IPS DF 4.7 (cell line): ENCODE measurements at regions not wholly inside any gene's neighbourhood (a gene's known extent, or its start where the extent isn't known, plus 50 kb on each side); places are given as distances from the start of the nearest gene placed in this dataset.
"Not testable (repeated sequence)": the region's sequence is repeated elsewhere in the genome, so short reads cannot be mapped to it uniquely, and the experiment has no call there.

Experiments
- DNase-seq: peaks from one replicate; pipeline ENCODE4 v3.0.0-alpha.2; 2013; ENCODE audit warnings: low spot score; ENCODE audit errors: extremely low read depth

DNA sequence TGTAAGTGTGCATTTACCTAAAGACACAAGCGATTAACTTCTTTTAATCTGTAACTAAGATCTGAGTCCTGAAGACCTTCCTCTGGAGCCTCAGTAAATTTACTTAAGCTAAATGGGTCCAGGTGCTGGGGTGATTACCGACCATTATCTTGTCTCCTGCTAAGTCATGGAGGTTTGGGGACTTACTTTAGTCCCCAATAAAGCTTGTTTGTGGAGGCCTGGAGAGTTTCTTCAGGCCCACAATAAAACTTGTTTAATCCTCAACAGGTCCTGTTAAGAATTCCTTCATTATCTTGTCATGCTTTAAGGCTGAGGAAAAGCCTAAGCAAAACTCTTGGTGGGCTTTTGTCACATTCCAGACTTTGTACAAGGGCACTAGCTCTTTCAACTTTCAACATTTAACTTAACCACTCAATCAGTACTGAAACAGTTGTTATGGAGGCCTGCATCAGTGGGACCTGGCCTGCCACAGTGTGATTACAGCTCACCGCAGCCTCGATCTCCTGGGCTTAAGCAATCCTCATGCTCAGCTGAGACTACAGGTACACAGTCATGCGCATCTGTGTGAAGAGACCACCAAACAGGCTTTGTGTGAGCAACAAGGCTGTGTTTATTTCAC, 84.0 kb downstream of the FMO4 start:
- no peak for DNase-seq

DNA sequence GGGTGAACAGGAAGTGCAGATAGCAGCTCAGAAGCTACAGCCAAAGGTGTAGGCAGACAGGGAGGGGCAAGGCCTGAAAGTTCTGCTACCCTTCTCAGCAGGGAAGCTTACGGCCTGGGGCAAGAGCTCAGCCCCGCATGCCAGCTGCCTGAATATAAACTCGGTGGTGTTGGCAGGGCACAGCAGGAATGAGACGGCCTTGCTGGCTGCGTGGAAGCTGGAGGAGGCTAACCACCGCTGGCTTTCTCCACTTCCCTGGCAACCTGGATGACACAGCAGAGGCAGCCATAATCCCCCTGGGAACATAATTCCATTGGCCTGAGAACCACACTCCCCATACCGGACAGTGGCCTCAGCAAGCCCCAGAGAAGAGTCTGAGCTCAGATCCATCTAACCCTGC, 81.9 kb upstream of the PRRC2C start:
- no peak for DNase-seq

DNA sequence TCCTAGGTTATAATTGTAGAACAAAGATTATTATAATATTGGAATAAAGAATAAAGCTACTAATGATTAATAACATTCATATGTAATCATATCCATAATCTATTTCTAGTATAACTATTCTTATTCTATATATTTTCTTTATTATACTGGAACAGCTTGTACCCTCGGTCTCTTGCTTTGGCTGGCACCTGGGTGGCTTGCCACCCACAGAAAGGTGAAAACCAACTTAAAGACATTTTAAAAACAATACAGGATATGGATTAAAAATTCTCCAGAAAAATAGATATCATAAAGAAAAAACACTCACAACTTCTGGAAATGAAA, 80.0 kb upstream of the PRRC2C start:
- DNase-seq: no peak

DNA sequence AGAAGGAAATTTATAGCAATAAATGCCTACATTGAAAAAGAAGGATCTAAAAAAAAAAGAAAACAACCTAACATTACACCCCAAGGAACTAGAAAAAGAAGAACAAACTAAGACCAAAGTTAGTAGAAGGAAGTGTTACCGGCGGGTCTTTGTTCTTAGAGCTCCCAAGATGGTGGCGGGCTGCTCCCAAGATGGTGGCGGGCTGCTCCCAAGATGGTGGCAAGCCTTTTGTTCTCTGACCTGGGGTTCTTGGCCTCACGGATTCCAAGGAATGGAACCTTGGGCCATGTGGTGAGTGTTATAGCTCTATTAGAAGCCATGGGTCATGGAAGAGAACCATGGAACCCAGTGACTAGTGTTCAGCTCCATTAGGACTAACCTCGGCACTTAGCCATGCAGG, 71.8 kb upstream of the PRRC2C start:
- DNase-seq: not testable (repeated sequence)

DNA sequence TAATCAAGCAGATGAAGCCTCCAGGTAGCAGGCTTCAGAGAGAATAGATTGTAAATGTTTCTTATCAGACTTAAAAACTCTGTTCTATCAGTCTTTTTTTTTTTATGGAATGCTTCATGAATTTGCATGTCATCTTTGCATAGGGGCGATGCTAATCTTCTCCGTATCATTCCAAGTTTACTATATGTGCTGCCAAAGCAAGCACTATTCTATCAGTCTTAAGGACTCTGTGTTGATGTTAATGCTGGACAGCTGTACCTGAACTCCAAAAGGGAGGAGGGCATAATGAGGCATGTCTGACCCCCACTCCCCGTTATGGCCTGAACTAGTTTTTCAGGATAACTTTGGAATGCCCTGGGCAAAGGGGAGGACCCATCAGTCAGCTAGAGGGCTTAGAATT, 66.8 kb upstream of the PRRC2C start:
- no peak for DNase-seq

DNA sequence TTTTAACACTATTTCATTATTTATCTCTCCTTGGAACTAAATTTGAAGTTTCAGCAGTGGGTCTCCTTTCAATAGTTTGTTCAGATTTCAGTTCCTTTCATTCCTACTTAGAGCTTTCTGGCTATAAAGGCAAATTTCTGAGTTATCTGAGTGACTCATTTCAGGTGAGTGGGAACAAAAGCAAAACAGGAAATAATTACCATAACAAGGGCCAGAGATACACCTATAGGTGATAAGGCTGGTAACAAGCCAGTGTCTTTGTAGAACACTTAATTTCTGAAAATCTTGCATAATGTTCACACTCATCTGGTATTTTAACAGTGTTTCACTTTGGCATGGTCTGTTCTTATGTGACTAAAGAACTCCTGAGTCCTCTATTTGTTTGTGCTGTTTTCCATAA, 64.5 kb upstream of the PRRC2C start:
- no peak for DNase-seq

DNA sequence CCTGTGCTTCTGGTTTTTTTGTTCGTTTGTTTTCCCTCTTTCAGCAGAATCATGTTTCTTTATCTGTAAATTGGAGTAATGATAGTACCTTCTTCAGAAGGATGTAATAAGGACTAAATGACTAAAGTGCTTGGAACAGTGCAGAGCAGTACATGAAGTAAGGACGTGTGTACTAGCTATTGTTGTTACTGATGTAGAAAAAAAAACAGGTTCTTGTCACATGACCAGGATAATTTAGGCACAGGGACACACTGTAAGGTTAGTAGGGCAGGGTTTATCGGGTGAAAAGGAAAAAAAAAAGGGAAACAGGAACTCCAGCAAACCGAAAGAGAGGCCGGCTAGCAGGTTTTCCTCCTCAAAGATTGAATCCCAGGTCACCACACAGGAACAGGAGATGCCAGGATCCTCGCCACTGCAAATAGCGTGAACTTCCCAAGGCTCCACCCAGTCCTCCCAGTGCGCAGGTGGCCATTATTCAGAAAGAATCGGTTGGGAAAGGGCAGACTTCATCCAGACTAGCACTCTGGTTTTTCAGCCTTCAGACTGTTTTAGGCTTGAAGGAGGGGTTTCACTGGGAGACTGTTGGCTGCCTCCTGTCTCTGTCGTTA, 63.8 kb upstream of the PRRC2C start:
- DNase-seq: no peak

DNA sequence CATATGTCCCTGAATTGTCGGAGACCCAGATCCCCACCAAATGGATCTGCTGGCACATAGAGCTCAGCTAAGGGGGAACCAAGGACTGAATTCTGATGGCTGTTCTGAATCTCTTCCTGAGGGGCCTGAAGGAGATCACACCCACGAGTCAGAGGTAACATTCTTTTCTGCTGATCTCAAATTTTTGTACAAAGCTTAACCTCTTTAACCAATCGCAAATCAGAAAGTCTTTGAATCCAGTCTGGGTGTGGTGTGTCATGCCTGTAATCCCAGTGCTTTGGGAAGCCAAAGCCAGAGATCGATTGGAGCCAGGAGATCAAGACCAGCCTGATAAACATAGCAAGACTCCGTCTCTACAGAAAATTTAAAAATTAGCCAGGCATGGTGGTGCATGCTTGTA, 62.8 kb upstream of the PRRC2C start:
- no peak for DNase-seq

DNA sequence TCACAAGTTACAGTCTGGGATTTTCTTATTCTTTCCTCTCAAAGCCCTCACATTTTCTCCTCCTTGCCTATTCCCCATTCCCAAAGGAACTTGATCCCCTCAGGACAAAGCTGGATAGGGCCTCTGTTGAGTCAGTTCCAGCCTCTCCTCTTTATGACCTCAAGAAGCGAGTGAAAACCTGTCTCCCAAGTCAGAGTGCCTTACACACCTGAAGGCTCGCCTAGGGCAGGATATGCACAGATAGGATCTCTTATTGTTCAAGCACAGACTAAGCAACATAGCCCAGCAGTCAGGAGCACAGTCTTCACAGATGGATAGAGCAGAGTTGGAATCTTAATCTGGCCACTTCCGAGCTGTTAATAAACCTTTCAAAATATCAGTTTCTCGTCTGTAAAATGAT, 60.8 kb upstream of the PRRC2C start:
- no peak for DNase-seq

DNA sequence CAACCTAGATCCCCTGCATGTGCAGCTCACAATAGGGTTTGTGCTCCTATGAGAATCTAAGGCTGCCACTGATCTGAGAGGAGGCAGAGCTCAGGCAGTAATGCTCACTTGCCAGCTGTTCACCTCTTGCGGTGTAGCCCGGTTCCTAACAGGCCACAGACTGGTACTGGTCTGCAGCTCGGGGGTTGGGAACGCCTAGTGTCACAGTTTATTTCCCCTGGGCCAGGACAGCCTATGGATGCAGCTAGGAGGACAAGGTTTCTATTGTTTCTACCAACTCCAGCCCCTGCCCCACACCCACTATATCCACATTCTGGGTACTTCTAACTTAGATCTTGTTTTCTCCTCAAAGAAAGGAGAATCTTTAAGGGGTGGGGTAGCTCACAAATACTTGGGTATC, 58.7 kb upstream of the PRRC2C start:
- no peak for DNase-seq

DNA sequence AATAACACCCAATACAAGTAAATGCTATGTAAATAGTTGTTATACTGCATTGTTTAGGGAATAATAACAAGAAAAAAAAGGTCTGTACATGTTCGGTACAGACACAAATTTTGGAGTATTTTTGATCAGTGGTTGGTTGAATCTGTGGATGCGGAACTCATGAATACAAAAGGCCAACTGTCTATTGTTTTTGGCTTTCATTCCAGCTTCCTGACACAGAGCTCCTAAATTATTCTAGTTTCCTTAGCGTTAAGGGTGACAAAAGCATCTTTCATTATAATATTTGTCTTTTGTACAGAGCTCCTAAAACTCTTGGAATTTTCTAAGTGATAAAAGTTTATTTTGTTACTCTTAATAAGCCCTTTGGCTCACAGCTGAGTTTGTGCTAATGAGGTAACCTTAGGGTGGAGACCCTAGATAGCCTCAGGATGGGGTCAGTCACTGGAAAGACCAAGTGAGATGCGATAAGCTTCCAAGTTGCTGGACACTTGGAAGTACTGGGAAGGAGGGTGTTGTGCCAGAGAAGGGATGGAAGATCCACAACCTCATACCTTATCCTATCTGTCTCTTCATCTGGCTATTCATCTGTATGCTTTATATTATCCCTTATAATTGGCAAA, 57.4 kb upstream of the PRRC2C start:
- no peak for DNase-seq

DNA sequence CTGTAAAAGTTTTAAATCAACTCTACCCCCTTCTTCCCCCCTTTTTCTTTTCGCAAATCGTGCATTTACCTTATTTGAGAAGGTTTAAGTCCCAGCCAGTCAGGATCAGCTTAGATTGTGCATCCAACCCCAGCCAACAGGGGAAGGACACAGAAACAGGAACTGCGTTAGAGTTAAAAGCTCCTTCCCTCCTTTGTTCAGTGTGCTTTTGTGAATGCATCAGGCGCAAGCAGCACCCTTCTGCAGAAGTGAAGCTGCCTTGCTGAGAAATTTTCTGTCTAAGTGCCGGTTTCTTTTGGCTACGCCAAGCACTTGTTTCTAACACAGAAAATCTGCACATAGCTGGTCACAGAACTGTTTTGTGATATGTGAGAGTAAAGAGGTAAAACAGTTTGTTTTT, 56.2 kb upstream of the PRRC2C start:
- DNase-seq: no peak

DNA sequence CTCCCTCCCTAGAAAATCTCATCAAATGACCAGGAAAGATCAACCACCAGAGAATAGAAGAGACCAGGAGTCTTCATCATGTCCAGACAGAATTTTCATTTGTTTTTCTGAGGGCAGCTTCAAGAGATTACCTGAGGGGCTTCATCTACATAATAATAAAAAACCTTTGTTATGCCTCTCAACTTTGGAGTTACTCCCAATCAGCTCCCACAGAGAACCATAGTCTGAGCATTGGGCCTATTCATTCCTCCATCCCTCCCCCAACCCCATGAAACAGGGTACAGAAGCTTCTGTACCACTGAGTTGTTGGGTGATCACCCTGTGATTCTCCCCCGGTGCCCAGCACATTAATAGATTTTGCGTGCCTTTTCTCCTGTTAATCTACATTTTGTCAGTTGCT, 53.3 kb upstream of the PRRC2C start:
- peak; percentile 60 for DNase-seq

DNA sequence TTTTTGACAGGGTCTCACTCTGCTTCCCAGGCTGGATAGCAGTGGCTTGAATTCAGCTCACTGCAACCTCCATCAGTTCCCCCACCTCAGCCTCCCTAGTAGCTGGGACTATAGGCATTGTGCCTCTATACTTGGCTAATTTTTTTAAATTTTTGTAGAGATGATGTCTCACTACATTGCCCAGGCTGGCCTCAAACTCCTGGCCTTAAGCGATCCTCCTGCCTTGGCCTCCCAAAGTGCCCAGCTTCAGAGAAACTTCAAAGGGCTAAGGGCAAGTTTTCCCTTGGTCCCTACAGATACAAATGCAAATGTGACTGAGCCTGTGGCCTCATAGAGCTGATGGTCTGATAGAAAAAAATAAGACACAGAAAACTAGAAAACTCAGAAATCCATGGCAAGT, 52.9 kb upstream of the PRRC2C start:
- DNase-seq: no peak

DNA sequence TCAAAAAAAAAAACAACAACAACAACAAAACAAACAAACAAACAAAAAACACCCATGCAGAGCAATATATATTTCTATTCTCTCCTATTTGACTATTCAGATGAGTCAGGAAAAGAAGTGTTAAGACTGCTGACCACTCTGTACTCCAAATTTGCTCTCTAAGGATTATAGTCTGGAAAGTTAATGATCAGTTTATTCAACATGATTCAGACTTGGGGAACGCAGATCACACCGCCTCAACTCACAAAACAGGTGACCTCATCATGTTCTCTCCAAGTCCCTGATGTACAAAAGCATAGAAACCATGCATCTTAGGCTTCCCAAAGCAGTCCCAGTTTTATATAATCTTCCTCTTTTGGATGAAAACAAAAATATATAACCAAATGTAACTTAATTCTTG, 51.9 kb upstream of the PRRC2C start:
- no peak for DNase-seq

DNA sequence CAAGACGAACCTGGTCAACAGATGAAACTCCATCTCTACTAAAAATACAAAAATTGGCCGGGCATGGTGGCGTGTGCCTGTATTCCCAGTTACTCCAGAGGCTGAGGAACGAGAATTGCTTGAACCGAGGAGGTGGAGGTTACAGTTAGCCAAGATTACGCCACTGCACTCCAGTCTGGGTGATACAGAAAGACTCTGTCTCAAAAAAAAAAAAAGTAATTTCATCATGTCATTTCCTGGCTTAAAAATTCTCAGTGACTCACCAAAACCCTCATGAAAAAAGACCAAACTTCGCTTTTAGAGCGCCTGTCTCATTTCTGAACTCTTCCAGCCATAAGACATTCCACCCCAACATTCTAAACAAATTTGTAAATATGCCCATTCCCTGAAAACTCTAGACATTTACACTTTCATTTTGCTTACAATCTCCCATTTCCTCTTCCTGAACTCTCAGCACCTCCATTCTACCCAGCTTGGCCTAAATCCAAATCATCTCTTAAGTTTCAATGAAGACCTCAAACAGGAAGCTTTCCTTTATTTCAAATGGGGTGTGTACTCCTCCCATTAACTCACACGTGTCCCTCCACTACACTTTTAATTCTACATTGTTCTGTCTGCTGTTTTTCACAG, 50.5 kb upstream of the PRRC2C start:
- no peak for DNase-seq
